ENCODE measurements at regions not wholly inside any gene's neighbourhood (a gene's known extent, or its start where the extent isn't known, plus 50 kb on each side); places are given as distances from the start of the nearest gene placed in this dataset.

GRCh38 chr15:61671736-61672135 lies 388.5 kb downstream of the VPS13C start:
- H3K4me1 ChIP-seq: no peaks in the 10 kb centered on the region
- H3K36me3 ChIP-seq (ENCODE audit: control insufficient read depth, insufficient read depth, low read length): no peaks in the 10 kb centered on the region
- TF ChIP-seq, protein P1, sequence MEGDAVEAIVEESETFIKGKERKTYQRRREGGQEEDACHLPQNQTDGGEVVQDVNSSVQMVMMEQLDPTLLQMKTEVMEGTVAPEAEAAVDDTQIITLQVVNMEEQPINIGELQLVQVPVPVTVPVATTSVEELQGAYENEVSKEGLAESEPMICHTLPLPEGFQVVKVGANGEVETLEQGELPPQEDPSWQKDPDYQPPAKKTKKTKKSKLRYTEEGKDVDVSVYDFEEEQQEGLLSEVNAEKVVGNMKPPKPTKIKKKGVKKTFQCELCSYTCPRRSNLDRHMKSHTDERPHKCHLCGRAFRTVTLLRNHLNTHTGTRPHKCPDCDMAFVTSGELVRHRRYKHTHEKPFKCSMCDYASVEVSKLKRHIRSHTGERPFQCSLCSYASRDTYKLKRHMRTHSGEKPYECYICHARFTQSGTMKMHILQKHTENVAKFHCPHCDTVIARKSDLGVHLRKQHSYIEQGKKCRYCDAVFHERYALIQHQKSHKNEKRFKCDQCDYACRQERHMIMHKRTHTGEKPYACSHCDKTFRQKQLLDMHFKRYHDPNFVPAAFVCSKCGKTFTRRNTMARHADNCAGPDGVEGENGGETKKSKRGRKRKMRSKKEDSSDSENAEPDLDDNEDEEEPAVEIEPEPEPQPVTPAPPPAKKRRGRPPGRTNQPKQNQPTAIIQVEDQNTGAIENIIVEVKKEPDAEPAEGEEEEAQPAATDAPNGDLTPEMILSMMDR (IDR thresholded peaks at IDR 0.05): no peak
- no peaks in the 10 kb centered on the region for H3K27me3 ChIP-seq (ENCODE audit: control insufficient read depth, insufficient read depth, low read length)
- no peak overlapping the region for H3K4me2 ChIP-seq (ENCODE audit: low read length)
- H2AFZ ChIP-seq: no peak overlapping the region
- H3K27ac ChIP-seq: no peak overlapping the region
- no peaks in the 10 kb centered on the region for H3K9me3 ChIP-seq (ENCODE audit: control insufficient read depth, low read length)
- no peak overlapping the region for H3K9ac ChIP-seq
- no peak overlapping the region for H3K4me3 ChIP-seq (ENCODE audit: low read depth, low read length)
- no peaks in the 10 kb centered on the region for H3K79me2 ChIP-seq

DNA sequence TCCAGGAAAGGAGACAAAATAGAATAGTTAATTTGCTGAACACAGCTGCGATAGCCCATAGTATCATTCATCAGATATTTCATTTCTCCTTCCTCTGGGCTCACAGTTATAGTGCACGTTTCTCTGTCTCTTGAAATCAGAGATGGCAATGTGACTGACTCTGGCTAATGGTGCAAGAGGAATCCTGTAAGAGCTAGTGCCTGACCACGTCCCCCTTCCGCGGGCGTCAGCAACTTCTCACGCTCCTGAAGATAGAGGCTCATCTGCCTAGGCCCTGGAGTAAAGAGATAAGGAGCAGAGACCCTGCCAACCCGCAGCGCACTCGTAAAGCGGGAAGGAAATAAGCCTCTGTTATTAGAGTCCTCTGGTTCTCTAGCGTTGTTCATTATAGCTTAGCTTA lies 391.8 kb downstream of the VPS13C start:
- TF ChIP-seq, protein P1 (IDR thresholded peaks at IDR 0.05): no peak
- H3K36me3 ChIP-seq (ENCODE audit: control insufficient read depth, insufficient read depth, low read length): no peaks in the 10 kb centered on the region
- no peak overlapping the region for H3K27ac ChIP-seq
- no peaks in the 10 kb centered on the region for H3K9me3 ChIP-seq (ENCODE audit: control insufficient read depth, low read length)
- no peaks in the 10 kb centered on the region for H3K4me1 ChIP-seq
- no peak overlapping the region for H3K9ac ChIP-seq
- no peaks in the 10 kb centered on the region for H3K27me3 ChIP-seq (ENCODE audit: control insufficient read depth, insufficient read depth, low read length)
- H3K79me2 ChIP-seq: no peaks in the 10 kb centered on the region
- no peak overlapping the region for H3K4me2 ChIP-seq (ENCODE audit: low read length)
- H2AFZ ChIP-seq: no peak overlapping the region
- H3K4me3 ChIP-seq (ENCODE audit: low read depth, low read length): no peak overlapping the region

GRCh38 chr15:61661791-61662190 lies 398.5 kb downstream of the VPS13C start:
- H3K36me3 ChIP-seq (ENCODE audit: control insufficient read depth, insufficient read depth, low read length): no peaks in the 10 kb centered on the region
- H3K4me2 ChIP-seq (ENCODE audit: low read length): no peak overlapping the region
- no peak overlapping the region for H3K27ac ChIP-seq
- no peak overlapping the region for H2AFZ ChIP-seq
- no peaks in the 10 kb centered on the region for H3K4me1 ChIP-seq
- no peaks in the 10 kb centered on the region for H3K79me2 ChIP-seq
- H3K9ac ChIP-seq: no peak overlapping the region
- H3K9me3 ChIP-seq (ENCODE audit: control insufficient read depth, low read length): no peaks in the 10 kb centered on the region
- H3K4me3 ChIP-seq (ENCODE audit: low read depth, low read length): no peak overlapping the region
- TF ChIP-seq, protein P1 (IDR thresholded peaks at IDR 0.05): no peak
- H3K27me3 ChIP-seq (ENCODE audit: control insufficient read depth, insufficient read depth, low read length): no peaks in the 10 kb centered on the region

DNA sequence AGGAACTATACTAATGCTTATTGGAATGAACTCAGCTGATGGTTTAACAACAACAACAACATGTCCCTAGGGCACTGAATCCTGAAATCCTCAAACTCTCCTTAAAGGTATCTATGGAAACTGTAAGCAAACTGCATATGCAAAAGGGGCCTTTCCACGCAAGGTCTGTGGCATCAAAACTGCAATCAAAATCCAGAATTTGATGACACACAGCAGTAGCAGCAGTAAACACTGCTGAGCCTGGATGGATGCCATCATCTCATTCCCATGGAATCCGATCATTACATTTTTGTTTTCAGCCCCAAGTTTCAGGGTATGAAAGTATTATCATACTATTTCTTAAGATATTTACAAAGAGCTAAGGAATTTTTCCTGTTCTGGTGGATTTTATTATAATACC lies 399.7 kb downstream of the VPS13C start:
- H3K4me2 ChIP-seq (ENCODE audit: low read length): no peak overlapping the region
- H3K27ac ChIP-seq: no peak overlapping the region
- no peak overlapping the region for H2AFZ ChIP-seq
- H3K9ac ChIP-seq: no peak overlapping the region
- H3K79me2 ChIP-seq: no peaks in the 10 kb centered on the region
- TF ChIP-seq, protein P1 (IDR thresholded peaks at IDR 0.05): no peak
- no peaks in the 10 kb centered on the region for H3K36me3 ChIP-seq (ENCODE audit: control insufficient read depth, insufficient read depth, low read length)
- H3K27me3 ChIP-seq (ENCODE audit: control insufficient read depth, insufficient read depth, low read length): no peaks in the 10 kb centered on the region
- no peaks in the 10 kb centered on the region for H3K9me3 ChIP-seq (ENCODE audit: control insufficient read depth, low read length)
- H3K4me3 ChIP-seq (ENCODE audit: low read depth, low read length): no peak overlapping the region
- H3K4me1 ChIP-seq: no peaks in the 10 kb centered on the region

GRCh38 chr15:61659566-61660190 lies 400.6 kb downstream of the VPS13C start:
- Histone ChIP-seq H3K36me3 (ENCODE audit: control insufficient read depth, insufficient read depth, low read length) (no peaks in the 10 kb centered on the region), H3K9me3 (ENCODE audit: control insufficient read depth, low read length) (no peaks in the 10 kb centered on the region), H3K27ac (no peak overlapping the region), H3K4me2 (ENCODE audit: low read length) (no peak overlapping the region), H3K27me3 (ENCODE audit: control insufficient read depth, insufficient read depth, low read length) (no peaks in the 10 kb centered on the region), H3K4me3 (ENCODE audit: low read depth, low read length) (no peak overlapping the region), H3K79me2 (no peaks in the 10 kb centered on the region), H3K9ac (no peak overlapping the region), H2AFZ (no peak overlapping the region), H3K4me1 (no peaks in the 10 kb centered on the region)
- TF ChIP-seq, protein P1 (IDR thresholded peaks at IDR 0.05): no peak
